HS-5 (cell line): ENCODE measurements at regions not wholly inside any gene's neighbourhood (a gene's known extent, or its start where the extent isn't known, plus 50 kb on each side); places are given as distances from the start of the nearest gene placed in this dataset.
"Not testable (repeated sequence)": the region's sequence is repeated elsewhere in the genome, so short reads cannot be mapped to it uniquely, and the experiment has no call there.

ENCODE experiments used
- DNase-seq: peaks from one replicate; pipeline ENCODE4 v3.0.0-alpha.2; 2012; ENCODE audit warnings: low read depth

DNA sequence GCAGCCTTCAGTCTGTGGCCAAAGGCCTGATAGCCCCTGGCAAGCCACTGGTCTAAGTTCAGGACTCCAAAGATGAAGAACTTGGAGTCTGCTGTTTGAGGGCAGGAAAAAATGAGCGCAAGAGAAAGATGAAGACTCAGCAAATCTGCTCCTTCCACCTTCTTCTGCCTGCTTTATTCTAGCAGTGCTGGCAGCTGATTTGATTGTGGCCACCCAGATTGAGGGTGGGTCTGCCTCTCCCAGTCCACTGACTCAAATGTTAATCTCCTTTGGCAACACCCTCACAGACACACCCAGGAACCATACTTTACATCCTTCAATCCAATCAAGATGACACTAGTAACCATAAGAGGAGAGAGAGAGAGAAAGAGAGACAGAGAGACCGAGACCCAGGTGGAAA, 127.6 kb downstream of the UTP18 start:
- DNase-seq: no peak

DNA sequence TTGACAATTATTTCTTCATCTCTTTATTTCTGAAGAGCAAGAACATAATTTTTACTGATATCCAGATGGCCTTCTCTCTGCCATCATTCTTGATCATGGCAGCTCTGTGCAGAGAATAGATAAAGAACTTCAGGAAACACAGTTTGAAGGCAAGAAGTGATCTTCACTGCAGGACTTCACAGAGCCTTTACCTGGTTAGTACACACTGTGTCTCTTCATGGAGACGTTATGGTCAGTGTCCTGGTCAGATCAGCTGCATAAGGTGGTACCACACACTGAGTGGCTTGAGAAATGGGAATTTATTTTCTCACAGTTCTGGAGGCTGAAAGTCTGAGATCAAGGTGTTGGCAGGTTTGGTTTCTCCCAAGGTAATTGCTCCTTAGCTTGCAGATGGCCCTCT, 129.5 kb downstream of the UTP18 start:
- no peak for DNase-seq

DNA sequence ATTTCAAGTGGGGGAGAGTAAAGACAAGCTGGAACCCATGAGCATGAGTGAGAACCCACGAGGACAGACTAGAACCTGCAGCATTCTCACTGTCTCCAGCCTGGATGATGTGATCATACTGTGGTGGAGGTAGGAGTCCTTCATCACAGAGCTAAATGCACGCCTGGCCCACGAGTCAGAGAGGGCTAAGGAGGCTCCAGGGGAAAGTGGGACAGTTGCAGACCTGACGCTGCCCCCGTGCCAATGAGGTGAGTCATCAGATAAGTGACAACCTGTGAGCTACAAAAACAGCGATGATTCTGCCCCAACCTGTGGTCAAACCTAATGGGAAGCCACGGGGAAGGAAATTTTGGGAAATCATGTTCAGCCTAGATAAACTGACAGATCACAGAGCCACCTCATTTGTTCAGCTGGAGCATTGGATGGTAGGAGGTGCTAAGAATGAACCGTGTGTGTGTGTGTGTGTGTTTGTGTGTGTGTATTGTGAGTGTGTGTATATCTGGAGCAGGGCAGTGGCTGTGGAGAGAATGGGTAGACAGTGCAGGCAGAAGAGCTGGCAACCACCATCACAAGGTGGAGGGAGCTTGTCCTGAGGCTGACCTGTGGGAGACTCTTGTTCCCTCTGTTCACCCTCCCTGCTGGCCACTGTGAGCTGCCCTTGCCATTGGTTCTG, 131.8 kb downstream of the UTP18 start:
- no peak for DNase-seq

DNA sequence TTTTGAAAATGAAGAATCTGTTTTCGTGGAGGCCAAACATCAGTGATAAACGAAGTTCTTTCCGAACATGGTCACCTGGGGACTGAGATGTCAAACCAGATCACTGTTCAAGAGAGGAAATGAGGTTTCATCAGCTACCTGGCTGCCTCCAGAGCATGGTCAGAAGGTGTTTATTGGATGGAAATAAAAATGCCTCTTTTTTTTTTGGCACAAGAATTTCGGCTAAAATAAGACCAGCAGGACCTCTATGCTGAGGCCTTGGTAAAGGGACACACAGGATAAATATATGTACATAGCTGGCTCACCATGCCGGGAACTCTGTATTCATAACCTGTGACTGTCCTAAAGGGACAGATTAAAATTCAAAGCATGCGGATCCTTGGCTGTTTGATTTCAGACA, 135.3 kb downstream of the UTP18 start:
- DNase-seq: no peak

DNA sequence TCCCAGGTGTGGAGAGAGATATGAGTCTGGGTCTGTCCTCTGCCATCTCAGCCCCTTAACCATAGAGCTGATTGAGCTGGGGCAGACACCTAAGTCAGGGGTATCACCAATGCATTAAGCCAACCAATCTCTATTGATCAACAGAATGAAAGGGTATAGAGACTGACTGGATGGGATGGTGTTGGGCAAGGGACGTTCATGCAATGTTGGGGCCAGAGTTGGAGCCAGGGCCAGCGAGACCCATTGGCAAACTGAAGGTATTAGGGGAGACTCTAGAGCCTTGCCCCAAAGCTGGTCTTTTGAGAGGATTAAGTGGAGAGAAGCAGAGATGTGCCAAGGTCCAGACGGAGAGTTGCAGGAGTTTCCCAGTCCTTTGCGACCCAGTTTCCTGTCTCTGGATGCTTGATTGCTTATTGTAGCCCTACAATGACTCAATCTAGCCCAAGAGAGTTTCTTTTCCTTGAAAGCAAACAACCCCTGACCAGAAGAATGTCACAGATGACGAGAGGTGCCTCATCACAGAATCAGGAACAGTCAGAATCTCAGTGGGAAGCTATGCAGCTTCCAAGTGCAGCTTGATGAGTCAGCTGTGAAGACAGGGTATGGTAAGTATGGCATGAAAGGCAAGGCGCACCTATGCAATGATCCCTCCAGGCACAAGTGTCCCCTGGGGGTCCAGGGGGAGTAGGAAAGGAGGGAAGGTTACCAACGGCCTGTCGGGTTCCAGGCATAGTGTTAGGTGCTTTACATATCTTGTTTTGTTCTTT, 137.2 kb downstream of the UTP18 start:
- DNase-seq: peak; percentile 40

DNA sequence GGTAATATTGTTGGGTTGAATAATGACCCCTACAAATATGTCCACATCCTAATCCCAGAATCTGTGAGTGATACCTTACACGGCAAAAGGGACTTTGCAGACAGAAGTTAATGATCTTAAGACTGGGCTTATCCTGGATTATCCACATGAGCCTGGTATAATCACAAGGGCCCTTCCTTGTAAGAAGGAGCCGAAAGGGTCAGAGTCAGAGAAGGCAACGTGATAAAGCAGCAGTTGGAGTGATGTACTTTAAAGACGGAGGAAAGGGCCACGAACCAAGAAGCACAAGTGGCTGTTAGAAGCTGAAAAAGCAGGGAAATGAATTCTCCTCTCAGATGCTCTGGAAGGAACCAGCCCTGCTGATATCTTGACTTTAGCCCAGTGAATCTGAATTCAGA, 137.8 kb downstream of the UTP18 start:
- no peak for DNase-seq

DNA sequence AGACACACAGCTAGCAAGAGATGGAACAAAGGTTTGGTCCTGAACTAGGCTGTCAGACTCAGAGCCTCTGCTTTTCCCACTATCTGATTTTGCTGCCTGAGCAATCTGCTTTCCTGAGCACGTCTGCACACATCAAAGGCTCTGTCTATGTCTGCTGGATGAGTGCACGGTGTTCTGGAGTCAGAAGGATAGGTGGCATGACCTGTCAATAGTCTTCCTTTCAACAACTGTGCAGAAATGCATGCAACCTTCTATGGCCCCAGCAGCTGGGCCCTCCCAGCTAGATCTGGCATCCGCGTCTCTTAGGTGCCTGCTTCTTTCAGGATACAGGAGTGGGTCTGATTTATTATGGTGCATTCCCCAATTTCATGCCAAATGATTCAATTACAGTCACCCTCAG, 138.3 kb downstream of the UTP18 start:
- no peak for DNase-seq

DNA sequence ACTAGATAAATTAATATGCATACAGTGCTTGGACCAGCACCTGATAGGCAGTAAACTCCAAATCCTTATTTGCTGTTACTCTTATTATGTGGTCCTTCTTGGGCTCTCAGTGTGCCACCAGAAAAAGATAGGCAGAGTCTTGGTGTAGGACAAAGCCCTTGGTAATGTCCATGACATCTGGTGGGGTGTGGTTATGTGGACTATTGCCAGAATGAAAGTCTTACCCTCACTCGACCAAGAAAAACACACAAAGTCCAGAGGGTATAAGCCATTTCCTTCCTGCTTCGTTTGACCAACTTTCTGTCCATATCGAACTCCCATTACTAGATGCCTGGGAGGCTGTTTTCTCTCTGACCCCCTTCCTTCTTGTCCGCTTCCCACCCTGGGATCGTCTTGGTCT, 140.9 kb downstream of the UTP18 start:
- DNase-seq: no peak

DNA sequence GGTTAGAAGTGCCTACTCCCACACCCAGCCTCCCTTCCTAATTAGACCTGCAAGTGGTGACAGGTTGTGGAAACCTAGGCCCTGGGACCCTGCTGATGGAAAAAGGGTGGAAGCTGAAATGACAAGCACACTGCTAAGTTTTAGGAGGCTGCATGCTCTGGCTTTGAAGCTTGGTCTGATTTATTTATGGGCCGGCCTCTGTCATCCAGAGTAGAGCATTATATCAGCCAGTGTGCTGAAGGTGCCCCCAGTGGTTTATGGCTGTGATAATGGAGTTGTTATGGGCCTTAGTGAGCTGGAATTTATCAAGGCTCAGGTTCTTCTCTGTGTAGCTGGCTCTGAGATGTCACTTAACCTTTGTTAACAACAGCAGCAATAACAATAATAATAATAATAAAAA, 142.6 kb downstream of the UTP18 start:
- DNase-seq: no peak

DNA sequence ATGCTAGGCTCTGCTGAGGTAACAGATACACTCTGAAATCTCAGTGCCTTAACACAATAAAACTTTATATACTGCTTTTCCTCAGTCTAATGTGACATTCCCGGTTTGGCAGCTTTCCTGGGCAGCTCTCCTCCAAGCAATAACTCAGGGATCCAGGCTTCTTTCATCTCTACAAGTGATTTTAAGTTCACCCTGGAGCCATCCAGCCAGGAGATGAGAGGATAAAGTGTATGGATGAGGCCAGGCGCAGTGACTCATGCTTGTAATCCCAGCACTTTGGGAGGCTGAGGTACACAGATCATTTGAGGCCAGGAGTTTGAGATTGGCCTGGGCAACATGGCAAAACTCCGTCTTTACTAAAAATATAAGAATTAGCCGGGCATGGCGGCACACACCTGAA, 147.2 kb downstream of the UTP18 start:
- no peak for DNase-seq

DNA sequence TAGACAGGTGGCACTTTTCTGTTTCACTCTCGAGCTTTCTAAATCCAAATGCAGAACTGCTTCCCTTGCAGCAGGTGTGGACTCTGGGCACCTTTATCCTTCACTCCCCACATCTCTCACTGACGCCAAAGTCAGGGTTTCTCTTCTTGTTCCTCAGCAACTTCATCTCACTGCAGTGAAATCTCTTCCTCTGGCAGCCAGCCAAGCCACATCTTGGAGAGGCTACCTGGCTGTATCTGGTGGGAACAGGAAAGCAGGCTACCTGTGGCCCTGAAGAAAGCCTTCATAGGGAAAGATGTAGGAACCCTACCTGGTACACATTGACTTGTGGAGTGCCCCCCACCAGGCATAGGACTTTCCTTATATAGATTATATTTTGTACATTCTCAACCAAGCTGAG, 159.1 kb downstream of the UTP18 start:
- DNase-seq: no peak

DNA sequence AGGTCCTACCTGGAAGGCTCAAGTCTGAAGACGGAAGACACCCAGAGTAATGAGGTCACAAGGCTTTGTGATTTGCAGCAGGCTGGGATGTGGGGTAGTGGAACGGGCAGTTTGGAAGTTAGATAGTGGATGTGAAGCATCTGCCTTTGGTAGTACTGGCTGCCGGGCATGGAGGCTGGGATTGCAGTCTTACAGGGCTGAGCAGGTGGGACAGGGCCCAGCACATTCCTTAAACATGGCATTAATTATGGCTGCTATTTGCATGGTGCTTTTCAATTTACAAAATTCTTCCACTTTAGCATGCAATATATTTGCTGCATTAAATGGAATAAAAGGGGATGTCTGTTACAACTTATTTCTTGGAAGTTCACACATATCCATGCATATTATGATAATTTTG, 161.2 kb downstream of the UTP18 start:
- no peak for DNase-seq

DNA sequence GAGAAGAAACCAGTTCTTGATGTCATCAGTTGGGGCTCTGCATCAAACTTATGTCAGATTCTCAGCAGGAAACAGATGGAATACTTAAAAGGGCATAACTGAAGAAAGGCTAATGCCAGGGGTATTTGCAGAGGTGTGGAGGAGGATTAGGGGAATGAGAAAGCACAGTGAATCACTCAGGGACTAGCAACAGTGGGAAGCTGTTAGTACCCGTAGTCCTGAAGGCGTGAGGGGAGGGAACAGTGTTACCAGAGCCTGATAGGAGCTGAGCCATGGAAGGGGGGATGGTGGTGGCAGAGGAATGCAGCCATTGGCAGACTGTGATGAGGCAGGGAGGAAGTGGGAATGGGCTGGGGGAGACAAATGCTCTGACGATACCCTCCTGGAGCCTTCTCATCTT, 162.3 kb downstream of the UTP18 start:
- no peak for DNase-seq

DNA sequence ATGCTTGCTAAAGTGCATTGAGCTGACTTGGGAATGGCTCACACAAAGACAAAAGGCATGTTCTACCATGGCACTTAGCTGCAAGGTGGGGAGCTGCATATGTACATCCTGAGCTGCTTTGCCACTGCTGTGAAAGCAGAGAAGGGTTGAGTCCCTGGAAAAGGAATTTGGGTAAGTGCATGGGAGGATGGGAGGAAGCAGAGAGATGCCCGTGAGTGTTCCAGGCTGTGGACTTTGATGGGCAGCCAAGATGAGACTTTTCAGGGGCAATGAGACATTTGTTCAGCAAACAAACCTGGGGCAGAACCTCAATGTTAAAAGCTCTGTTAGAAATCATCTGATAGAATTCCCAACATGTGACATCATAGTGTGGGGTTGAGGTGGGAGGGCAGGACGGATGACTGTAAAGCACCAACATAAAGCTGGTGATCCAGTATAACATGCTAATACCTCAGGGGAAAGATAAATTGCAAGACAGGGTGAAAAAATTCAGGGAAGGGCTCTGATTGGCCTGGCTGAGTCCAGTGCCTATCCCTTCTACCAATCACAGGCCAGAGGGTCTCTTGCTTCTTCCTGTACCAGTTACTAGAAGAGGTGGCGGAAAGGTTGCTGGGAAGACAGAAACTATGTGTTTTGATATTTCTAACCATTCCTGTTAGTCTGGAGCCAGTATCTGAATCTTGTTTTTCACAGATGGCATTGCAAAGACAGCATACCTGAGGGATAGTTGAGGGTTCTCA, 163.2 kb downstream of the UTP18 start:
- DNase-seq: no peak

DNA sequence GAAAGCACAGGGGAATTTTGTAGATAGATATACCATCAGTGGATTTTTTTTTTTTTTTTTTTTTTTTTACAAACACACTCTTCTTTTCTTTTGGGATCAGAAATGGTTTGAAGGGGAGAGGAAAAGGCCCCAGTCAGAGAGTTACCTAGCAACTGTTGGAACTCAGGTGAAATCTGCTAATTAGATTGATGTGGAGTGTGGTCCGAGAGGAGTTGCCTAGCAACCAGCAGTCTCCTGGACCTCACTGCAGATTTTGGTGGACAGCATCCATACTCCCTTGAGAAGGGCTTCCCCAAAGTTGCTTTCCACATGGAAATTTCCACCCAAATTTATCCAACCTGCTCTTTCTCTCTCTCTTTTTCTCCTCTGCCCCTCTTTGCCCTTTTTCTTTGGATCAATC, 165.4 kb downstream of the UTP18 start:
- no peak for DNase-seq

DNA sequence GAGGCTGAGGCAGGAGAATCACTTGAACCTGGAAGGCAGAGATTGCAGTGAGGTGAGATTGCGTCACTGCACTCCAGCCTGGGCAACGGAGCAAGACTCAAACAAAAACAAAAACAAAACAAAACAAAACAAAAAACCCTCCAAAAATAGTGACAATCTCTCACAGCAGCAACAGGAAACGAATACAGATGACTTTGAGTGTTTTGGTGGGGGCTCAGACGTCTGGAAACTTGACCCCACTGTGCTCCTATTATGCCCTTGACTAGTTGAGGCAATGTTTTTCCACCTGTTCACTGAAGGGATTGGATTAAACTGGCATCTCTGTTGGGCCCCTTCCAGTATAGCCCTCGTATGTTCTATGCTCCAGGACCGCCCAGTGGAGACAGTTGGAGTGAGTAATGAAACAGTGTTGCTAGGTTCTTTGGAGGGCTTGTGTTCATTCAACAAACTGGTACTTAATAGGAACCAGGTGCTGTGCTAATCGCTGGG, 167.0 kb downstream of the UTP18 start:
- no peak for DNase-seq

DNA sequence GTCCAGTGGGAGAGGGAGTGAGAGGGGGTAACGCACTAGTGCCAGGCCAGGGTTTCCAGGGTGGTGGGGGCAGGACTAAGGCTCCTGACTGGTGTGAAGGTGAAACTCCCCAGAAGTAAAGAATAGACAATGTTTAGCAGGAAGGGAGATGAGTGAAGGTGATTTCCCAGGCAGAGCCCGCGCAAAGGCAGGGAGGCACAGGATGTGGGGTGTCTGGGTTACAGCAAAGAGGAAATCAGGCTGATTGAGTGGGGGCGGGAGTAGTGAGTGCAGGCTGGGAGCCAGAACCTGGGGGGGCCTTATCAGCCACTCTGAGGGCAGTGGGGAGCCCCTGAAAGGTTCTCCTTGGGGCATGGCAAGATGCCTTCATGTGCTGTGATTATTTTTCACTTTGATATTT, 167.5 kb downstream of the UTP18 start:
- no peak for DNase-seq

DNA sequence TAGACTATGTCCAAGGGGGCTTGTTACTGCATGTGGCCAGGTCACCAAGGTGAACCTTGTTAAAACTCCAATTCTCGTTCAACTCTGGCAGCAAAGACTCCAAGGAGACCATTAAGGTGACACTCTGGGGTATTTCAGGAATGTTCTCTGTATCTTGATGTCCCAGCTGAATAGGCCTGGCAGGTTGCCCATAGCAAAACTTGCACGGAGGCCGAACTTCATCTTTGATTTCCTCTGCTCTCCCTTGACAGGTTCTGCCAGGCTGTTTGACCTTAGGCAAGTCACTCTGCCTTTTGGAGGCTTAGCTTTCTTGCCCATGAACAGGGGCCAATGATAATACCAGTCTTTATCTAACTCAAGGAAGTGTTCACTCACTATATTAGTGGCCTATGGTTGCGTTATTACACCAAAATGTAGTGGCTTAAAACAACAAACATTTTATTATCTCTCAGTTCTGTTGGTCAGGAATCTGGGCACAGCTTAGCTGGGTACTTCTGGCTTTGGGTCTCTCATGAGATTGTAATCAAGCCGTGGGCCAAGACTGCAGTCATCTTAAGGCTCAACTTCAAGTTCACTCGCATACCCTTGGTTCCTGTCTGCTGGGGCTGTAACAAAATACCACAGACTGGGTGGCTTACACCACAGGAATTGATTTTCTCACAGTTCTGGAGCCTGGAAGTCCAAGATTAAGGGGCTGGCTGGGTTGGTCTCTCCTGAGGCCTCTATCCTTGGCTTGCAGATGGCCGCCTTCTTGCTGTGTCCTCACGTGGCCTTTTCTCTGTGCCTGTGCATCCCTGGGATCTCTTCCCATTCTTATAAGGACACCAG, 168.5 kb downstream of the UTP18 start:
- no peak for DNase-seq

DNA sequence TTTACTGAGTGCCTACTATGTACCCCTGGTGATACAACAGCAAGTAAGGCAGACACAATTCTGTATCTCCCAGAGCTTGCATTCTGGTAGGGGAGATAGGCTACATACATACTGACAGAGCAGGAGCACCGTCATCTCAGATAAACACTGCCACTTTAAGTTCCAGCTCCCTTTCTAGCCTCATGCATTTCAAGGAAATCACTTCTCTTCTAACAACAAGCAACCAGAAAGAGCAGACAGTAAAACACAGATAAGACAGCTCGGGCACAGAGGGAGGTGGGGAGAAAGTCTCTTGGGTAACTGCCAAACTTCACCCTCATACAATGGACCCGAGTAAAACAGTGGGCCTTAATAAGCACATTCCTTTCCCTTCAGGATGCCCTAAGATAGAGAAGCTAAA, 169.6 kb downstream of the UTP18 start:
- DNase-seq: not testable (repeated sequence)

DNA sequence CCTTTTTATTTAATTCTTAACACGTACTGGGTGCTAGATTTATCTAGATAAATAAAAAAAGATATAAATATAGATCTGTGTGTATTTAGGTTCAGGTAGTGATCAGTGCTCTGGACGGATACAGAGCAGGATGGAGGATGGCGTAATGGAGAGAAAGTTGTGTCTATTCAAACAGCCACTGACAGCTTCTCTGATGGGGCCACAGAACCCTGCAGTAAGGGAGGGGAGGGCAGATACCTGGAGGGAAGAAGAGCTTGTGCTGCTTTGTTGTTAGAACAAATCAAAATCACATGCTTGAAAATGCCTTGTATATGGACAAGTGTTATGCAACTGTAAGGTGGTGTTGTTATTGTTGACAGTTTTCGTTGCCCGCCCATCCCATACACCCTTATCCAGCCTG, 170.2 kb downstream of the UTP18 start:
- DNase-seq: no peak

DNA sequence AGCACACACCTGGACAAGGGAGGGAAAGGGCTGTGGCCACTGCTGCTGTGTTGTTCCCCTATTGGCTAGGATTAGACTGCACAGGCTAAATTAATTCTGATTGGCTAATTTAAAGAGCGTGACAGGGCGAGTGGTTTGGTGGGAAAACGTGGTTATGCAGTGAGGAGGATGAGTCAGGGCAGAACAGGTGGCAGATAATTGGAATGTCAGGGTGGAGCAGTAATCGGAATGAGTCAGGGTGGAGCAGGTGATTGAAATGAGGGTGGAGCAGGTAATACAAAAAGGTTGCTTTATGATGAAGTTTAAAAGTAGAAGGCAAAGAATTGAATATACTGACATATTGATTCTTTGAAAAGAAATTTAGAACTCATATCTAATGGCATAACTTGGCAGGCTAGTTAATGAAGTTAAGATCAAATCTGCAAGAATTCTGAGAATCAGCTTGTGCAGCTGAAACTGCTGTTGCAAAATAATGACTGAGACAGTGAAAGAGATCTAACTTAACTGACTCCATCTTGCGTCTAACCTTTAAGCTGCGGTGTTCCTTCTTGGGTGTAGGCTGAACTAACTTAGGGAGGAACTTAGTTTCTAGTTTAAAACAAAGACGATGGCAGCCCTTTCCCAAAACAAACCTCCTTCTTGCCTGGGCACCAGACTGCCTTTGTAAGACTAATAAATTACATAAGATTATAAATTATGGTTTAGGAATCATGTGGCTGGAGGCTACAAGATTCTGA, 174.3 kb downstream of the UTP18 start:
- no peak for DNase-seq

DNA sequence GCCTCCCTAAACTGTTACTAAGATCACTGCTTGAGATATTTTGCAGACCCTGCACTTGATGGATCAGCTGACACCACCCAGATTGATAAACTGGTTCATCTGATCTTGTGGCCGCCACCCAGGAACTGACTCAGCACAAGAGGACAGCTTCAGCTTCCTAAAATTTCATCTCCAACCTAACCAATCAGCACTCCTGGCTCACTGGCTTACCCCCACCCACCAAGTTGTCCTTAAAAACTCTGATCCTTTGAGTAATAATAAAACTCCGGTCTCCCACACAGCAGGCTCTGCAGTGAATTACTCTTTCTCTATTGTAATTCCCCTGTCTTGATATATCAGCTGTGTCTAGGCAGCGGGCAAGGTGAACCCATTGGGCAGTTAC, 174.8 kb downstream of the UTP18 start:
- no peak for DNase-seq
